GM18907 (cell line): ENCODE measurements at regions not wholly inside any gene's neighbourhood (a gene's known extent, or its start where the extent isn't known, plus 50 kb on each side); places are given as distances from the start of the nearest gene placed in this dataset.
"Not testable (repeated sequence)": the region's sequence is repeated elsewhere in the genome, so short reads cannot be mapped to it uniquely, and the experiment has no call there.

Experiments used
- ATAC-seq: cut with Tn5 transposase; IDR thresholded peaks from one replicate; pipeline ENCODE4 v1.9.1; 2021; ENCODE audit warnings: mild to moderate bottlenecking, moderate library complexity; ENCODE audit not compliant: unreplicated experiment

GRCh38 chr15:20272422-20273184 lies 269.0 kb downstream of the GOLGA6L6 start:
- no peak for ATAC-seq

- no peak for ATAC-seq
These were observed 270.0 kb downstream of the GOLGA6L6 start for GRCh38 chr15:20271647-20272046.

- not testable (repeated sequence) for ATAC-seq
These were observed 271.6 kb downstream of the GOLGA6L6 start for GRCh38 chr15:20269956-20270355.

GRCh38 chr15:20267996-20268395 lies 273.6 kb downstream of the GOLGA6L6 start:
- ATAC-seq: not testable (repeated sequence)

- ATAC-seq: not testable (repeated sequence)
These were observed 274.4 kb downstream of the GOLGA6L6 start for GRCh38 chr15:20267051-20267730.

- not testable (repeated sequence) for ATAC-seq
These were observed 275.9 kb downstream of the GOLGA6L6 start for GRCh38 chr15:20265710-20266109.

- not testable (repeated sequence) for ATAC-seq
These were observed 280.0 kb downstream of the GOLGA6L6 start for GRCh38 chr15:20261321-20262280.

GRCh38 chr15:20260650-20261049 lies 280.9 kb downstream of the GOLGA6L6 start:
- not testable (repeated sequence) for ATAC-seq

GRCh38 chr15:20259559-20260190 lies 281.9 kb downstream of the GOLGA6L6 start:
- ATAC-seq: not testable (repeated sequence)

GRCh38 chr15:20256394-20256793 lies 285.2 kb downstream of the GOLGA6L6 start:
- not testable (repeated sequence) for ATAC-seq

- ATAC-seq: not testable (repeated sequence)
These were observed 286.0 kb downstream of the GOLGA6L6 start for GRCh38 chr15:20255641-20256040.

GRCh38 chr15:20253047-20253615 lies 288.5 kb downstream of the GOLGA6L6 start:
- ATAC-seq: not testable (repeated sequence)

- ATAC-seq: not testable (repeated sequence)
These were observed 289.6 kb downstream of the GOLGA6L6 start for GRCh38 chr15:20252040-20252439.

GRCh38 chr15:20251214-20252005 lies 290.2 kb downstream of the GOLGA6L6 start:
- ATAC-seq: not testable (repeated sequence)

- not testable (repeated sequence) for ATAC-seq
These were observed 291.4 kb downstream of the GOLGA6L6 start for GRCh38 chr15:20250206-20250605.

- ATAC-seq: not testable (repeated sequence)
These were observed 292.0 kb downstream of the GOLGA6L6 start for GRCh38 chr15:20249677-20249970.

GRCh38 chr15:20248434-20248833 lies 293.2 kb downstream of the GOLGA6L6 start:
- not testable (repeated sequence) for ATAC-seq

- not testable (repeated sequence) for ATAC-seq
These were observed 294.5 kb downstream of the GOLGA6L6 start for GRCh38 chr15:20247137-20247536.

- ATAC-seq: not testable (repeated sequence)
These were observed 295.0 kb downstream of the GOLGA6L6 start for GRCh38 chr15:20246624-20247023.
